ENCODE measurements at regions not wholly inside any gene's neighbourhood (a gene's known extent, or its start where the extent isn't known, plus 50 kb on each side); places are given as distances from the start of the nearest gene placed in this dataset.

DNA sequence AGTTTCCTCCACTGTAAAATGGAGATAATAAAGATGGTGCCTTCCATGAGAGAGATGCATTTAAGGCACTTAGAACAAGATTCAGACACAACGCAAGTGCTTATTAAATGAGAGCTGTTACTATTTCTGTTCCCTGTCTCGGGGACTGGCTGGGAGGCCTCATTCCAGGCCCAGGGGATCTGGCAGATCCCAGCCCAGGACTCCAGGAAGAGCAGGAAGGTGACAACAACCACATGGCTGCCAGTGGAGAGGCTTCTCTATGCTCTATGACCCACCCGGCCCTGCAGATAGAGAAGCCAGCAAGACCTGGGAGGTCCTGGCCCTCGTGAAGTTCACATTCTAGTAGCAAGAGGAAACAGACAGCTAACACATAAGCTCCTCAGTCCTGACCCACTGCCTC is 175.5 kb downstream of the ACTL8 start:
- Histone ChIP-seq H3K27ac (no peak overlapping the region), H2AFZ (ENCODE audit: low read depth) (no peak overlapping the region), H3K4me3 (IDR thresholded peaks at IDR 0.05; ENCODE audit: insufficient read depth, low read depth, low read length) (no peak overlapping the region), H3K27me3 (ENCODE audit: insufficient read depth, low read depth) (no peaks in the 10 kb centered on the region; the same call in 1 of the 2 replicates), H3K9ac (no peak overlapping the region), H3K4me2 (no peak overlapping the region), H3K36me3 (ENCODE audit: insufficient read depth) (no peaks in the 10 kb centered on the region), H3K79me2 (ENCODE audit: insufficient read depth, low read depth) (no peaks in the 10 kb centered on the region), H3K4me1 (ENCODE audit: low read depth, poor library complexity, severe bottlenecking) (no peaks in the 10 kb centered on the region), H4K20me1 (ENCODE audit: insufficient read depth) (no peaks in the 10 kb centered on the region)
- TF ChIP-seq, protein P1, sequence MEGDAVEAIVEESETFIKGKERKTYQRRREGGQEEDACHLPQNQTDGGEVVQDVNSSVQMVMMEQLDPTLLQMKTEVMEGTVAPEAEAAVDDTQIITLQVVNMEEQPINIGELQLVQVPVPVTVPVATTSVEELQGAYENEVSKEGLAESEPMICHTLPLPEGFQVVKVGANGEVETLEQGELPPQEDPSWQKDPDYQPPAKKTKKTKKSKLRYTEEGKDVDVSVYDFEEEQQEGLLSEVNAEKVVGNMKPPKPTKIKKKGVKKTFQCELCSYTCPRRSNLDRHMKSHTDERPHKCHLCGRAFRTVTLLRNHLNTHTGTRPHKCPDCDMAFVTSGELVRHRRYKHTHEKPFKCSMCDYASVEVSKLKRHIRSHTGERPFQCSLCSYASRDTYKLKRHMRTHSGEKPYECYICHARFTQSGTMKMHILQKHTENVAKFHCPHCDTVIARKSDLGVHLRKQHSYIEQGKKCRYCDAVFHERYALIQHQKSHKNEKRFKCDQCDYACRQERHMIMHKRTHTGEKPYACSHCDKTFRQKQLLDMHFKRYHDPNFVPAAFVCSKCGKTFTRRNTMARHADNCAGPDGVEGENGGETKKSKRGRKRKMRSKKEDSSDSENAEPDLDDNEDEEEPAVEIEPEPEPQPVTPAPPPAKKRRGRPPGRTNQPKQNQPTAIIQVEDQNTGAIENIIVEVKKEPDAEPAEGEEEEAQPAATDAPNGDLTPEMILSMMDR (conservative IDR thresholded peaks at IDR 0.05; ENCODE audit: low read depth, low read length) = no peak

DNA sequence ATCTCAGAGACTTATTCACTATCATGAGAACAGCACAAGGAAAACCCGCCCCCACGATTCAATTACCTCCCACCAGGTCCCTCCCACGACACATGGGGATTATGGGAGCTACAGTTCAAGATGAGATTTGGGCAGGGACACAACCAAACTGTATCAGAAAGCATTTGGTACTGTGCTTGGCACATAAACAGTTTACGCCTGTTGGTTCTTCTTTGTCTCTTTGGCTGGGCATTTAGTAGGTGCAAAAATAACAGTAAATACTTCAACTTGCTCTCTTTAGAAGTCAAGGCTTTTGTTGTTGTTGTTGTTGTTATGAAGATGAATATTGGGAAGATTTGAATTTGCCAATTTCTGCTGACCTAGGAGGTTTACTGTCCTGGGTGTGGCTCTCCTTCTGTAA is 175.4 kb upstream of the IGSF21 start:
- Histone ChIP-seq H3K27ac (no peak overlapping the region), H3K4me2 (no peak overlapping the region), H3K79me2 (ENCODE audit: insufficient read depth, low read depth) (no peaks in the 10 kb centered on the region), H3K27me3 (ENCODE audit: insufficient read depth, low read depth) (peaks cover 5% of the 10 kb centered on the region; the same call in 1 of the 2 replicates), H3K4me3 (IDR thresholded peaks at IDR 0.05; ENCODE audit: insufficient read depth, low read depth, low read length) (no peak overlapping the region), H3K36me3 (ENCODE audit: insufficient read depth) (no peaks in the 10 kb centered on the region), H2AFZ (ENCODE audit: low read depth) (no peak overlapping the region), H3K9ac (no peak overlapping the region), H4K20me1 (ENCODE audit: insufficient read depth) (no peaks in the 10 kb centered on the region), H3K4me1 (ENCODE audit: low read depth, poor library complexity, severe bottlenecking) (no peaks in the 10 kb centered on the region)
- TF ChIP-seq, protein P1 (conservative IDR thresholded peaks at IDR 0.05; ENCODE audit: low read depth, low read length) = no peak

DNA sequence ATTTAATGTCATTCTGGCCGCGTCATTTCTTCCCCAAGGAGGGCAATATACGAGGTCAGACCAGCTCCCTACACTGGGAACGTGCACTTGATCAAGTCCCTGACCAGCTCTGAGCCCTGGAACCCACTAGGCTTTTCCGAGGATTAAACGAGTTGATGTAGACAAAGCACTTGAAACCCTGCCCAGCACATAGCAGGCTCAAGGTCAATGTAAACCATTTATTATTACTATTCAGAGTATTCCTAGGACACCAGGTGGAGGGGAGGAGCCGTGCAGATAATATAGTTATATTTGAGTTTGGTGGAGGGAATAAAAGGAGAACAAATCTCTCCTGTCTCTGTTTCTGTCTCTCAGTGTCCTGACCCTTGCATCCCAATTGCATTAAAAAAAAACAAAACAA is 174.1 kb upstream of the IGSF21 start:
- H3K9ac ChIP-seq = no peak overlapping the region
- peaks cover 5% of the 10 kb centered on the region; the same call in 1 of the 2 replicates for H3K27me3 ChIP-seq (ENCODE audit: insufficient read depth, low read depth)
- H3K4me3 ChIP-seq (IDR thresholded peaks at IDR 0.05; ENCODE audit: insufficient read depth, low read depth, low read length) = no peak overlapping the region
- no peaks in the 10 kb centered on the region for H3K4me1 ChIP-seq (ENCODE audit: low read depth, poor library complexity, severe bottlenecking)
- TF ChIP-seq, protein P1 (conservative IDR thresholded peaks at IDR 0.05; ENCODE audit: low read depth, low read length) = no peak
- H2AFZ ChIP-seq (ENCODE audit: low read depth) = no peak overlapping the region
- no peak overlapping the region for H3K4me2 ChIP-seq
- no peaks in the 10 kb centered on the region for H3K36me3 ChIP-seq (ENCODE audit: insufficient read depth)
- no peak overlapping the region for H3K27ac ChIP-seq
- H3K79me2 ChIP-seq (ENCODE audit: insufficient read depth, low read depth) = no peaks in the 10 kb centered on the region
- H4K20me1 ChIP-seq (ENCODE audit: insufficient read depth) = no peaks in the 10 kb centered on the region

DNA sequence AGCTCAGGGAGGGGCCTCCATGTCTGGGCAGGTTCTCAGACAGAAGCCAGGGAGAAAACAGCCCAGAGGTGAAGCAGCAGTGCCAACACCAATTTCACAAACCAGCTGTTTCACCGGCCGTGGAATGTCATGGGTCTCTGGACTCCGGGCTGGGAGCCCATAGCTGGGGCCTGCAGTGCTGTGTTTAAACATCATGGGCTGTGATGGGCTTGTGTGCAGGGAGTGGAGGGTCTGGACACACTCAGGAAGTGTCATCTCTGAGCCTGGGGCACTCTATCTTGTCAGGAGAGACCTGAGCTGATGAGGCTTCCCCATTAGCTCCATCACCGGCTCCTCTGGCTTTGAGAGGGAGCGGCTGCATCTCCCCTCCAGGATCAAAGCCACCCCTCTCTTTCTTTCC is 173.6 kb upstream of the IGSF21 start:
- no peaks in the 10 kb centered on the region for H3K4me1 ChIP-seq (ENCODE audit: low read depth, poor library complexity, severe bottlenecking)
- H3K27me3 ChIP-seq (ENCODE audit: insufficient read depth, low read depth) = peaks cover 5% of the 10 kb centered on the region; the same call in 1 of the 2 replicates
- H3K4me2 ChIP-seq = no peak overlapping the region
- no peak overlapping the region for H3K9ac ChIP-seq
- H2AFZ ChIP-seq (ENCODE audit: low read depth) = no peak overlapping the region
- no peaks in the 10 kb centered on the region for H3K79me2 ChIP-seq (ENCODE audit: insufficient read depth, low read depth)
- no peak overlapping the region for H3K4me3 ChIP-seq (IDR thresholded peaks at IDR 0.05; ENCODE audit: insufficient read depth, low read depth, low read length)
- TF ChIP-seq, protein P1 (conservative IDR thresholded peaks at IDR 0.05; ENCODE audit: low read depth, low read length) = no peak
- H3K36me3 ChIP-seq (ENCODE audit: insufficient read depth) = no peaks in the 10 kb centered on the region
- H4K20me1 ChIP-seq (ENCODE audit: insufficient read depth) = no peaks in the 10 kb centered on the region
- H3K27ac ChIP-seq = no peak overlapping the region
